NCI-H2171 treated with DMSO at 0.1 percent for 48 hours (cell line): ENCODE measurements at regions not wholly inside any gene's neighbourhood (a gene's known extent, or its start where the extent isn't known, plus 50 kb on each side); places are given as distances from the start of the nearest gene placed in this dataset.
"Not testable (repeated sequence)": the region's sequence is repeated elsewhere in the genome, so short reads cannot be mapped to it uniquely, and the experiment has no call there.

ENCODE experiments used
- DNase-seq: peaks from one replicate; lab custom pipeline; 2025; lab: John Stamatoyannopoulos, UW

DNA sequence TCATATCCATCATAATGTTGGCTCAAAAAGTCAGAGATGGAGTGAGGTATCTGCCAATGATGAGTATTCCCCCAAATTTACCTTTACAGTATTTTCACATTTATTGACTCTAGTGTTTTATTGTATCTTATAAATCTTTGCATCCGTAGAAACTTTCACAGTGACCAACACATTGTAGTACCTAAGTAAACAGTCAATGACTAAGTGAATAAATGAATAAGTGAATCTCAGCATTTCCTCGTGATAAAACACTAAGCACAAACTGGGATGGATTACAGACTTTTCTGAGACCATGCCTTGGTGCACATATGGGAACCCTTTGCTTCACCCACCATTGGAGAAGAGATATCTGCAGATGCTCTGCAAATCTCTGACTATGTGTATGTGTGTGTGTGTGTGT lies 429.9 kb downstream of the NR4A2 start:
- DNase-seq: no peak

DNA sequence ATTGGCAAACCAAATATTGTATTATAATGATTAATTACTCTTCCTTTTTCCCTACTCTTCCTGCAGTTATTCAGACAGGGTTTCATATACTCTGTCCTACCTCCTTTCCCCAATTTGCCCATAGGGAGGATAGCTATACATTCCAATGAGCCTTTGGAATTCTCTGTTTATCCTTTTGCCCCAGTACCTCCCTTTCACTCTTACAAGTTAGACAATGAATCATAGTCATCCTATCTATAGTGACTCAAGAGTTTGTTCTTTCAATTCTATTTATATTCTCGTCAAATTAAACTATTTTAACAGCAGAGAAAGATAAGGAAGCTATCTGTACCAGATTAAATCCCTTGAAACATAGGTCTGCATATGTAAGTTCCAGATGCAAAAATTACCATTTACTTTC lies 437.5 kb downstream of the NR4A2 start:
- no peak for DNase-seq

DNA sequence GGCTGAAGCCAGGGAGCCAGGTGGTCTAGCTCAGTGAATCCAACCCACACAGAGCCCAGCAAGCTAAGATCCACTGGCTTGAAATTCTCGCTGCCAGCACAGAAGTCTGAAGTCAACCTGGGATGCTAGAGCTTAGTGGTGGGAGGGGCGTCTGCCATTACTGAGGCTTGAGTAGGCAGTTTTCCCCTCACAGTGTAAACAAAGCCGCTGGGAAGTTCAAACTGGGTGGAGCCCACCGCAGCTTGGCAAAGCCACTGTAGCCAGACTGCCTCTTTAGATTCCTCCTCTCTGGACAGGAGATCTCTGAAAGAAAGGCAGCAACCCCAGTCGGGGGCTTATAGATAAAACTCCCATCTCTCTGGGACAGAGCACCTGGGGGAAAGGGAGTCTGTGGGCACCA lies 452.1 kb downstream of the NR4A2 start:
- not testable (repeated sequence) for DNase-seq

DNA sequence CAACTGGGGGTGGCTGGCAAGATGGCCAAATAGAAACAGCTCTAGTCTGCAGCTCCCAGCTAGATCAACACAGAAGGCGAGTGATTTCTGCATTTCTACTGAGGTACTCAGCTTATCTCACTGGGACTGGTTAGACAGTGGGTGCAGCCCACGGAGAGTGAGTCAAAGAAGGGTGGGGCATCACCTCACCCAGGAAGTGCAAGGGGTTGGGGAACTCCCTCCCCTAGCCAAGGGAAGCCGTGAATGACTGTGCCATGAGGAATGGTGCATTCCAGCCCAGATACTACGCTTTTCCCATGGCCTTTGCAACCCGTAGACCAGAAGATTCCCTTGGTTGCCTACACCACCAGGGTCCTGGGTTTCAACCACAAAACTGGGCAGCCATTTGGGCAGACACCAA lies 452.6 kb downstream of the NR4A2 start:
- not testable (repeated sequence) for DNase-seq

DNA sequence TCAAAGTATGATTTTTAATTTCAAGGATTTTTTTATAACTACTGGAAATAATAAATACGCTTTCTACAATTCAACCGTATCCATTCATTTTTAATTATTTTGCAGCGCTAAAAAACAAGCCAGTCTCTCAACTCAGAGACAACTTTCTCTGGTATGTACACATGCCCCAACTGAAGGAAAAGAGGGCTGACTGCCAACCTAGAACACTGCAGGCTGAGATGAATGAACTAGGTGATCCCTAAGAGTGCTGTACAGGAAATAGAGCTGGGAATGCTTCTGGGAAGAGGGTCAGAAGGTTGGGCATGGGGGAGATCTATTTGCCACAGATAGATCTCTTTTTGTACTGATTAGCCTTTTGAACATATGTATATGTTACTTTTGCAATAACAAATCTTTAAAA lies 460.1 kb downstream of the NR4A2 start:
- DNase-seq: no peak

DNA sequence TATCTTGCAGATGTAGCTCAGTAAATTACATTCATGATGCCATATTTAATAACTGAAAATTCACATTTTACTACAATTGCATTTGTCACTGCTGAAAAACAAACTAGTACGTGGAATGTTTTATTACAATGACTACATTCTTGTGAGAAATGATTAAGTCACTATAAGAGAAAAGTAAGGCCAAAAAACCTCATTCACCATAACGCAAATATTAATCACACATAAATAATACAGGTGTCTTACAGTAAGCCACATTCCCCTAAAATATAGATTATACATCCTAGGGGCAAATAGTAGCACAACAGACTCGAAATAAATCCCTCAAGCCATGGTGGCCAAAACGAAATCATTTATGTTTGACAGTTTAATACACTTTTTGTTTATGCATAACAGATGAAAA lies 460.6 kb downstream of the NR4A2 start:
- DNase-seq: no peak

DNA sequence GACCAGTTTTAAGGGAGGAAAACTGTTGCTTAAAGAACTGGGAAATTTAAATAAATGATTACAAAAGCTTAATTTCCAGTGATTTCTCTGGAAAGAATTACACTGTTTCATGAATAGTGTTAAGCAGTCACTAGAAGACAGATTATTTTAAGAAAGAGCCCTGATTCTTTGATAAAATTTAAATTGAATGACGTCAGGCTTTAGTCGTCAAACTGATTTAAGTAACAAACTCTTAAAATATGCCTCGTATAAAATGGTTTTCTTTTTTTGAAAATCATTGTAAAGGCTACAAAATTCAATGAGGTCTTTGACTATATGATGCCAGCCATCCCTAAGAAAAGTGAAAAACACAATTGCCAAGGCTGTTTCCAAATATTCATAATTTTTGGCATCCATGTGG lies 465.0 kb downstream of the NR4A2 start:
- DNase-seq: no peak

DNA sequence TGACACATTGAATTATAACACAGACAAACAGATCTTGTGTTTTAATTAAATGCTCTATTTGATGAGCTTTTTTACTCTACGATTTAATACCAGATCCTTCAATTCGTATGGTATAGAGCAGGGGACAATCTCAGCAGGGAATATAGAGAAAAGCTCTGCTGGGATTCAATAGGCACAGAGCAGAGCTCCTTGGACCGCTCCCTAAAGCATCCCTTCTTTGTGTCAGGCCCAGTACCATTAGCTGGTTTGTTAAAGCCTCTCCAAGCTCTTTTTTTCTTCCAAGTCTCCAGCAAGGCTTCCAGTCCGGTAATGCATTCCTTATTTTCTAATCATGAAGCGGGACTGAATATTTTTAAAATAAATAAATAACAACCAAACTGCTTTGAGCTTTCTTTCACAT lies 466.0 kb downstream of the NR4A2 start:
- no peak for DNase-seq

DNA sequence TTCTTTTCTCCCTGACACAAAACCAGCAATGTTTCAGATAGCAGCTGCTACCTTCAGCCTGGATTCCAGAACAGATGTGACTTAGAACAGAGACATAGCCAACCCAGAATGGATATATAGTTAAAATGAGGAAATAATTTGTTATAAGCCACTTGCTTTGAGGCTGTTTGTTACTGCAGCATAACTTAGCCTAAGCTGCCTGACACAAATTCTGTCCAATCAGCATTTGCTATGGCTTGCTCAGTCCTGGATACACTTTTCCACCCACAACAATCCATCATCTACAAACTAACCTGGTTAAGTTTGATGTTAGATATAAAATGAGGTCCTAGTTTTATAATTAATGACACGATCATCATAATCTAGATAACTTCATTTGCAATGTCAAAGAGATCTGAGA lies 480.4 kb downstream of the NR4A2 start:
- no peak for DNase-seq

DNA sequence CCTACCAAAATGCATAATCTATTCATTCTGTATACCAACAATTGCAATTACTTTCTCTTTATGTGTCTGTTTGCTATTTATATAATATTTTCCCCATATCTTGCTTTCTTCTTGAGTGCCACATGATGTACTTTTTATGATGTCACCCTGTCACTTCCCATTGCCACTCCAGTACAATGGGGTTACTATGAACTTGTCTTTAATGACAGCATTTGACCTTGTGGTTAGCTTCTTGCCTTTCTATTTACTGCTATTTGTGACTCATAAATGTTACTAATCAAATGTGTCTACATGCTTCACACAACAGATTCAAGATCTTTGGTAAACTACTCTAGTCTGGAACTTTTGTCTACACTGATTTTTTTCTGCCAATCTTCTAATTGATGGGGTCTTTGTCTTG lies 486.3 kb downstream of the NR4A2 start:
- DNase-seq: no peak

DNA sequence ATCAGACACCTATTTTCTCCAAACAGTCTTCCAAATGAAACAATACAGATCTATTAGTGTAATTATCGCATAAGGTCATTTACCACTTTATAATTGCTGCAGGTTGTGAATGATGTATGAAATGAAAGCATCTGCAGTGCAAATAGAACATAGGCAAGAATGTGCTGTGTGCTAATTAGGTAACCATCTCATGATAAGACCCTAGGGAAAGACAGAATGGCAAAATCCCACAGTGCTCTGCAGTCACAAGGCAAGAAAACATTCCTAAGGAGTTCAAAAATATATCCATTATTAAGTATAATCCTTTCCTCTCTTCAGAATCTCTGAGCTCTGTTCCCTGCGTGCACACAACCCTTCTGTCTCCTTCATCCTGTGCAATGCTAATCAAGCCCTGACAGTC lies 488.1 kb downstream of the NR4A2 start:
- DNase-seq: no peak

DNA sequence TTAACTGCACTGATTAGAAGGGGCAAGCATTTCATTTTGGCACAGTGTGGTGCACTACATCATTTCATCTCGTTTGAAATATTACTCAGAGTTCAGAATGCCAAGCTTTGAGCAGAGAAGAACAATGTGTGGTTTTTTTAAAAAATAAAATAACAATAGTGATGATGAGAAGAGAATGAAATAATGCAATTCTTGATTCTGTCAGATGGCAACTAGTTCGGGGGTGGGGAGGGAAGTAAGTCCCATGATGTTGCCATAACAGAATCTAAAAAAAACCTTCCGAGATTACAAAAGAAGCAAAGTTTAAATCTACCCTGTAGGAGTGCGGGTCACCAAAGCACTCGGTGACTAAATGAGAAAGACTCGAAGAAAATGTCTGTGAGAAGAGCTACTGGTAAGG lies 490.4 kb downstream of the NR4A2 start:
- no peak for DNase-seq

DNA sequence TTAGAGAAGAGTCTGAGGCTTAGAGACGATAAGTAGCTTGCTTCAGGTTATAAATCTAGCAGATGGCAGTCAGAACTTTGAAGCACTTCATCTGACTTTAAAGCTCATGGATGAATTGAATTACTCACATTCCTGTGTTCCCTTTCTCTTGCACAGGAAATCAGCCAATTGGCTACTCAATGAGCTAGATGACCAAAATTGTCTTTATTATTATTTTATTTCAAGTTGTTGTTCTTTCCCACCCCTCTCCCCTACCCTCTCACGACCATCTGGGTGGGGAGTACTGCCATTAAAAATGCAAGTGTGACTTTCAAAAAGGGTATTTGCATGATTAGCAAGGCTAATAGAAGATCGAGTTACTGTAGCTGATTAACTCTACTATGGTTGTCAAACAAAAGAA lies 491.1 kb downstream of the NR4A2 start:
- peak; percentile 34 for DNase-seq

DNA sequence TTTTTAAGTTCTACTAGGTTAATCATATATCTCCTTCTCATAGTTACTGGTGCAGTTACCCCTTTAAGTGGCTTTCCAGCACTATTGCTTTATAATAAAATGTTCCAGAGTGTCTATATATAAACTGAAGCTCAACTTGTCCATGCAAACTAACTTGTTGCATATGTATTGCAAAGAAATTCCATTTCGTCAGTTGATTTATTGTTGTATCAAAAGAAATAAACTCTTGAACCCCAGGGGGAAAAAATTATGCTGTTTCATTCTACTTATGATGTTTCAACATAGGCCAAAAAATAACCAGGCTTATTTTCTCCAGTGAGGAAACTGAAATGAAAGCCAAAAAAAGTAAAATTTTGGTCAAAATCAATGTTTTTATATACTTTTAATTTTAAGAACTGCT lies 491.9 kb downstream of the NR4A2 start:
- no peak for DNase-seq

DNA sequence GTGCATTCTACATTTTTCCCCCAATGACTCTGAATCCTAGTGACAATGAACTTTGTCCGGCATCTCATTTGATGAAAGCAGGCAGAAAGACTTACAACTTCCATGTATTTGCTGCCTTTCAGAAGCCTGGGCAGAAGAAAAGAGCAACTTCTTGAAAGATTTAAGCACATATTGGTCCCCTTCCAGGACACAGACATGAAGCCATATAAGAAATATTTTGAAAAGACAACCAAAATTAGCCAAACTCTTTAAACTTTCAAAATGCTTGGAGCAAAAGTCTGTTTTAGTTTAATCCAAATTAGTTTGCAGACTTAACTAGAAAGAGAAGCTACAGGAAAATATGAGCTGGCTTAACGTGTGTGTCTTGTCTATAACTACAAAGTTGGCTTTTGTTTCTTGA lies 492.5 kb downstream of the NR4A2 start:
- no peak for DNase-seq

DNA sequence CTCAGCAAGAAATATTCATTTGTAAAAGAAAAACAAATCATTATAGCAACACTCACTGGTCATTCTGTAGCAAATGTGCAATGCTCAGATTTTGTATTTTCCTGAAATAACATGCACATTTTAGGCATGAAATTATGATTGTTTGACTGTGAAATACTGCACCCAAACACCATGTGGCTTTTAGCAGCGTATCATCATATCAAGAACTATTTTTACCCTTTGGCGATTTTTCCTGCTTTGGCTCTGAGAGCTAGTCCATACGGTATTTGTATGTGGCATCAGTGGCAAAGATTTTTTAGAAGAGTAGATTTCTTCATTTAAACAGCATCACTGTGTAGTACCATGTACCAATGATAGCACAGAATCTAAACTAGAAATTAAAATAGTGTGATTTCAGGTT lies 493.1 kb downstream of the NR4A2 start:
- no peak for DNase-seq

DNA sequence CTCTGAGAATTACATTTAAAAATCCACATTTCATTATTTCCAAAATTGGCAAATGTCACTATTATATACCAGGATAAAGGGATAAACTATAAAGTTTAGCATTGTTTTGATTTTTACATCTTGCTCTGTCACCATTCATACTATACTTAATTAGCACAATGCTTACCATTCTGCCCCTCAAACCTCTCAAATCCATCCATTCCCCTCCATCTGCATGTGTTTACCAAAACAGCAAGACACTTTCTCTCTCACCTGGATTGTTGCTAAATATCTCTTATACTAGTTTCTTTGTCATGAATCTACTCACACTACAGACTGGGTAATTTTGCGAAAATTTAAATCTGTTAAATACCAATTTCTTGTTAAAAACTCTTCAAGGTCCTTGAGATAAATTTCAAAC lies 496.1 kb downstream of the NR4A2 start:
- DNase-seq: no peak

DNA sequence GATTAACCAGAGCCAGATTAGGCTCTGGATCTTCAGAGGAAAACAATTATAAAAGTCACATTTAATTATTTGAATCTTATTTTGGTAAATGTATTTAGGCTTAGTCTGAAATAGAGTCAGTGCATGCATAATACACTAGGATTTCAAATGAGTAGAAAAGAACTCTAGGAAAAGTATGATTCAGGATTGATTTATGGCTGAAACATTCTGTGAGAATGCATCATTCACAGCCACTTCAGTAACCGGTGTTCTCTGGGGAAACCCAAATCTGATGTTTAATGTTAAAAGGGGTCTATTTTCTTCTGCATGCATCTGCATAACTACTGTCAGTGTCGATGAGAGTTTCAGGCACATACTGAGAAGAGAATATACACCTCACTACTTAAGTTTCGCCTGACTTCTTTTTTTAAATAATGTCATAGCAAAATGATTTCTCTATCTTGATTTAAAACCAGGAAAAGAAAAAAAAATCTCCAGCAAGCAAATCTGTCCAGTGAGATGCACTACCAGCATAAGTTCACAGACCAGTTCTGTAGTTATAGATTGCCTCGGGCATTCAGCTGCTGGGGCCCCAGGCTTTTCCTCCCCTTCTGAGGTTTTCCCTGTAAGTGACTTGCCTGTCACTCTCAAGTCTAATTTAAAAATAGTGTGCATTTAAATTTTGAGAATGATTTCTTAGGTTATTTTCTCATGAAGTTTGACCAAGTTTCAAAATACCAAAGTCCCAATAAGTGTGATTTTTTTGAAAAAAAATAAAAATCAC lies 501.5 kb downstream of the NR4A2 start:
- DNase-seq: no peak

DNA sequence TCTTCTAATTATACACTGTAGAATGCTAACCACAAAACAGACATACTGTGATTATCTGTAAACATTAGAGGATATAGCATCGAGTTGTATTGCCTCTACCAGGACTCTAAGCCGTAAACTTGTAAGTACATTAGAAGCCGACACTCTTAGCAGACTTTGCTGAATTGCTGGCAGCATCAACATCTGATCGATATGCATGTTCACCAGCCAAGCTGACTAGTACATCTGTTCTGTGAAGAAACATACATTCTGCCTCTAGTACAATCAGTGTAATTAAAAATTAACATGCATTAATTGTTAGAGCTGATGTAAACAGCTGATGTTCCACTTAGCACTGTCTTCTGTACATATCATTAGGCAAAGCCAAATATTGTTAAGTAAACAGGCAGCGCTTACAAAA lies 502.2 kb downstream of the NR4A2 start:
- no peak for DNase-seq

DNA sequence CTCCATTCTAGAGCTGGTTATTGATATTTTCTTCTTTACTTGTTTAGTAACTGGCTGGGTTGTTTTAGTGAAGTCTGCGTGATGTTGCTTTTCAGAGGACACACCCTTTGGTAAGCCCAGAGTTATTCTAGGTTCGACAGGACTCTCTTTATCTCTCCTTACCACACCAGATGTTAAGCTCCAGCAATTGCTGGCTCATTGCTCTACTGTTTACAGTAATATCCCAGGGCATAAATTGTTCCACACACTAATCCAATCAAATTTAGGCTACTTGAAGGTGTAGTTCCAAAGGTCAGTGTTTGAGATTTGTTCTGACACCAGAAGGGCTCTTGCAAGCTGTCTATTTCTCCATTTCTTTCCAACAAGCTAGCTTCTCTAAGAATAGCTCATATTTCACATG lies 506.6 kb downstream of the NR4A2 start:
- peak; percentile 64 for DNase-seq

DNA sequence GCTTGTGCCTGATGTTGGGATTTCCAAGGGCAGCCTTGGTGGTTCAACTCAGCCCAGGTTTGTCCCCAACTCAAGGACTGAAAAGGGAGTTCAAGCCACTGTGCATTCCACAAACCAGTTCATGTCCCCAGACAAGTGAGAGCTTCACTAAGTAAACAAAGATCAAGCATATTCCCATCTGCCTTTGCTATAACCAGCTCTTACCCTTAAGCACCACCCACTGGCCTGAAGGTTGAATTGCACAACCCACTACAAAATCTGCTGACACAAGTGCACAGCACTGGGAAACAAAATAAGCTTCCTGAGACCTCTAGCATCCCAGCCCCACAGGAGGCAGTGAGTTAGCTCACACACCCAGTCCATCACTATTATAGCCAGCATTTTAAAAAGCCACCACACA lies 516.7 kb downstream of the NR4A2 start:
- DNase-seq: peak; percentile 72

DNA sequence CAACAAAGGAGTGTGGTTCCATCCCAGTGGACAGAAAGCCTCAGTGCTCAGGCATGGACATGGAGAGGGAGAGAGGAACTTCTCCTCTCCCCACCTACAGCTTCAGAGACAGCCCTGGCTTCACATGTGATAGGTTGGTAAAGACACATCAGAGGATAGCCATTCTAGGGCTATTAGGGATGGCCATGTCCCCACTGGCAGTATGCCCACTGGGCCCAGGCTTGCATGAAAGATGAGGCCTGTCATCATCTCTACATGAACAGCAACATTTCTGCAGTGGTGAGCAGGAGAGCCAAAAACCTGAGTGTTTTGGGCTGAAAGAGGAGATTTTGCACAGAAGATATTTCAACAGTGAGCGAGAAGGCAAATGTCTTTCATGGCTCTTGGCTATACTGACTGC lies 517.2 kb downstream of the NR4A2 start:
- DNase-seq: no peak

DNA sequence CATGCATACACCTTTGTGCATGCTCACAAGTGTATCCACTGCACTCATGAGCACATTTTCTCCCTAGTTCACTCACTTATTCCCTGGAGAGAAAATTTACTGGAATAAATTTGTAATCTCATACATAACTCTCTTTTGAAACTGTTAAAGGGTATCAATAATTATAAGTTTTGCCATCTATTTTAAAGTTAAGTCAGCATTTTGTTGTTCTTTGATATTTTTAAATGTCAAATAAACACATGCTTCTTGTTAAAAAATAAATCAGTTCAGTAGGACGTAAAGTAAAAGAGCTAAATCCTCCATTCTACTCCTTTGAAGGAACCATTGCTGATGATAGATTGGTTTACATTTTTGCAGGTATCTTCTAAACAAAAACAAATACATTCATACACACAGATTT lies 522.1 kb downstream of the NR4A2 start:
- no peak for DNase-seq

DNA sequence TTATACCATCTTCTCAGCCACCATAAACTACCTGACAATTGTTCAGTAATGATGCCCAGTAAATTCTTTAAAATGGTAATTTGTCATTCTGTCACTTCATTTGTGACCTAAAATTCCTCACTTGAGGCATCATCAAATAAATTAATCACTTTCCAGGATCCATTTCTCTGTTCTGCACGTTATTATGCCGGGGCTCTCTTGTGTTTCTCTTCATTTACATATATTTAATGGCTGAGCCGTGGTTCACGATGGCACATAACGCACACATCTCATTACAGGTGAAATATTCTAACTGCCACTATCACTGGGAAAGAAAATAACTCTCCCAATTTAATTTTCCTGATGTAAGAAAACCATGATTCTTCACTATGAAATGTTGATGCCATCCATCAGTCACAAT lies 529.6 kb downstream of the NR4A2 start:
- DNase-seq: no peak

DNA sequence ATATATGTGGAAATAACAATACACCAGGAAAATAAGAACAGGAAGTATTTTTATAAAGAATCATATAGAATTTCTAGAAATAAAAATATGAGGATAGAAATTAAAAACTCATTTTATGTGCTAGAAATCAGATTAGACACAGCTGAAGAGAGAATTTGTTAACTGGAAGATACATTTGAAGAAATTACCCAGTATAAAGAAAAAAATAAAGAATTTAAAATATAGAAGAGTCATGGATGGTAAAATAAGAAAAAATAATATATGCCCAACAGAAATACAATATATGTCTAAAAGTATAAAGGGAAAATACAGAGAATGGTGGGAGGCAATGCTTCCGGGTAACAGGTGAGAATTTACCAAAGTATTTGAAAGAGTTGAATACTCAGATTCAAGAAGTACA lies 539.9 kb downstream of the NR4A2 start:
- no peak for DNase-seq
